WERI-Rb-1 (cell line): ENCODE measurements at regions not wholly inside any gene's neighbourhood (a gene's known extent, or its start where the extent isn't known, plus 50 kb on each side); places are given as distances from the start of the nearest gene placed in this dataset.

ENCODE experiments used
- DNase-seq: peaks from one replicate; pipeline ENCODE4 v3.0.0-alpha.2; 2020
- H3K27ac ChIP-seq: fragments of 250-450 bp; sonication (Bioruptor Pico); 2 replicates; pipeline ENCODE4 v1.5.1; 2020; ENCODE audit warnings: mild to moderate bottlenecking, moderate library complexity
- H3K27me3 ChIP-seq: fragments of 250-450 bp; sonication (Bioruptor Pico); 2 replicates; pipeline ENCODE4 v1.5.1; 2021; ENCODE audit warnings: mild to moderate bottlenecking, low read depth, moderate library complexity; ENCODE audit not compliant: insufficient read depth, severe bottlenecking
- H3K36me3 ChIP-seq: fragments of 250-450 bp; sonication (Bioruptor Pico); 2 replicates; pipeline ENCODE4 v1.5.1; 2020; ENCODE audit warnings: mild to moderate bottlenecking, moderate library complexity
- H3K4me3 ChIP-seq: 2 replicates; pipeline ENCODE4 v1.5.1; 2011; ENCODE audit warnings: low read depth, mild to moderate bottlenecking, control low read depth, low read length
- H3K9me3 ChIP-seq: fragments of 250-450 bp; sonication (Bioruptor Pico); 2 replicates; pipeline ENCODE4 v1.5.1; 2021; ENCODE audit warnings: mild to moderate bottlenecking, moderate library complexity; ENCODE audit not compliant: severe bottlenecking
- TF ChIP-seq, protein P1 (sequence below): IDR thresholded peaks from 2 replicates; pipeline ENCODE4 v1.5.1; 2011; ENCODE audit warnings: low read depth, mild to moderate bottlenecking, control low read depth, inconsistent platforms, low read length

DNA sequence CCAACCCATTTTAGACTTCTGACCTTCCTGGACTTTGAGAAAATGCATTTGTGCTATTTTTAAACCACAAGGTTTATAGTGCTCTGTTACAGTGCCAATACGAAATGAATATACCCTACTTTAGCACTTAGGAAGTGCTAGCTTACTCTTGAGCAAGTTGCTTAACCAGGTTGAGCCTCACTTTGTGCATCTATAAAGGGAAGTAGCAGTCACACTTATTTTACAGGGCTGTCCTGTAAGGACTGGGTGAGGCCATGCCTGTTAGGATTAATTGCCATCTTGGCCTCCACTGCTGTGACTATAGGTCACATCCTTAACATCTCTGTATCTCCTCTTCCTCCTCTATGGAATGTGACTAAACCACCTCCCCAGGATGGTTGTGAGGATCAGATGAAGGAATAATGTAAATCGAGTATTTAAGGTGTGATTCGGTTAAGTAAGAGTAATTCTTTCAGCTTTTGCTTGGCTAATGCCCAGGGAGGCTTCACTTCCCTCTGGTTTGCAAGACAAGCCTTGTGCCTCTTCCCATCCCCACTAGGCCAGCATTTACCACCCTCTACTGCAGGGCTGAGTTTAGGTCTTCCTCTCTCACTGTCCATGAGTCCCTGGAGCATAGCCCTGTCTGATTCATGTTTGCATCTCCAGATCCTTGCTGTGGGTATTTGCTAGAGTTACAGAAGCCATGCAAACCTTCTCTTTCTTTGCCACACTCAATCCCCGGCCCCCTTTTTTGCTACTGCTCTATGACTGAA is 341.2 kb downstream of the ZNF521 start:
- Histone ChIP-seq H3K36me3 (no peaks in the 10 kb centered on the region), H3K9me3 (no peaks in the 10 kb centered on the region), H3K4me3 (no peak overlapping the region), H3K27me3 (peaks cover 12% of the 10 kb centered on the region), H3K27ac (no peak overlapping the region)
- no peak for DNase-seq
- TF ChIP-seq, protein P1, sequence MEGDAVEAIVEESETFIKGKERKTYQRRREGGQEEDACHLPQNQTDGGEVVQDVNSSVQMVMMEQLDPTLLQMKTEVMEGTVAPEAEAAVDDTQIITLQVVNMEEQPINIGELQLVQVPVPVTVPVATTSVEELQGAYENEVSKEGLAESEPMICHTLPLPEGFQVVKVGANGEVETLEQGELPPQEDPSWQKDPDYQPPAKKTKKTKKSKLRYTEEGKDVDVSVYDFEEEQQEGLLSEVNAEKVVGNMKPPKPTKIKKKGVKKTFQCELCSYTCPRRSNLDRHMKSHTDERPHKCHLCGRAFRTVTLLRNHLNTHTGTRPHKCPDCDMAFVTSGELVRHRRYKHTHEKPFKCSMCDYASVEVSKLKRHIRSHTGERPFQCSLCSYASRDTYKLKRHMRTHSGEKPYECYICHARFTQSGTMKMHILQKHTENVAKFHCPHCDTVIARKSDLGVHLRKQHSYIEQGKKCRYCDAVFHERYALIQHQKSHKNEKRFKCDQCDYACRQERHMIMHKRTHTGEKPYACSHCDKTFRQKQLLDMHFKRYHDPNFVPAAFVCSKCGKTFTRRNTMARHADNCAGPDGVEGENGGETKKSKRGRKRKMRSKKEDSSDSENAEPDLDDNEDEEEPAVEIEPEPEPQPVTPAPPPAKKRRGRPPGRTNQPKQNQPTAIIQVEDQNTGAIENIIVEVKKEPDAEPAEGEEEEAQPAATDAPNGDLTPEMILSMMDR = no peak
